ENCODE measurements at regions not wholly inside any gene's neighbourhood (a gene's known extent, or its start where the extent isn't known, plus 50 kb on each side); places are given as distances from the start of the nearest gene placed in this dataset.

DNA sequence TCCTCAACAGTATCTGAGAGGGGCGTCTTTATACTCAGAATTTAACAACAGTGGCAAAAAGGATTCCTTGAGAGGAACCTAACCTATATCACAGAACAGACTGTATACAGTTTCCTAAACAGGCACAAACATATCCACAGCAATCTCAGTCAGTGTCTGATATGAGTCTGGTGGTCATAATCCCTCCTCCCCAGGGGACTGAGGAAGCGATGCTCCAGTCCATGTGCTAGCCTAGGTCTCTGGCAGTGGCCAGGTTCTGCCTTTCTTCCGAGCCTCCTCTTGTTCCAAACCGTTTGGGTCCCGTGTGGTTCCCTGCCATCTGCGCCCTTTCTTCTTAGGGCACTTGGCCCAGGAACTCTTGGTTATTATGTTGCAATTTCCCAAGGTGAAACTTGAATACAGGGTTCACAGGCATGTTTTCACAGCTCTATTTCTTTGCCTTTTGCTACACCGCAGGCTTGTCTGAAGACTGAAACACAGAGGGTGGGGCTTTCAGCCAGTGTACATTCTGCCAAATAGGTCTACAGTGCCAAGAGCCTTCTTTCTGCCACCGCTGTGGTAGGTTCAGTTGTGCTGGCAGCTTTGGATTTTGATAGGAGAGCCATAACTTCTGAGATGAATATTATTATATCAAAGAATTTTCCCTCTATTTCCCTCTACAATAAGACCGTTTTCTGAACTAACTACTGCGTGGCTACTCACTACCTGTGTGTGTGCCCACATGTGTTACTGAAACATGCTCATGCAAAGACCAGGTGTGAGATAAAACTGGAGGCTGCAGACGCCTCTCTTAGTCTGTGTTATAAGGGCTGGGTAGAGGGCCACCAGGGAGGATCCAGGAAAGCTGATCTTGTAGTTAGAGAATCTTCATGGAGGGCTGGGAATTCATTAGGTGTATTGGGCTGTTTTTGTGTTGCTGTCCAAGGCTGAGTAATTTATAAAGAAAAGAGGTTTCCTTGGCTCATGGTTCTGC lies 75.0 kb upstream of the HAAO start:
- Histone ChIP-seq H3K36me3 (ENCODE audit: insufficient read depth, low read length) (no peaks in the 10 kb centered on the region), H3K27ac (no peak overlapping the region), H3K4me3 (no peak overlapping the region), H3K9ac (ENCODE audit: insufficient read length) (no peak overlapping the region), H3K9me3 (ENCODE audit: low read depth, low read length) (no peaks in the 10 kb centered on the region)
- TF ChIP-seq FOXP2 (optimal IDR thresholded peaks at IDR 0.05; ENCODE audit: control extremely low read depth, extremely low read length, insufficient read depth) (no peak), EZH2 (IDR thresholded peaks at IDR 0.05) (no peak), POLR2AphosphoS5 (IDR thresholded peaks at IDR 0.05; ENCODE audit: borderline replicate concordance, low read depth, low read length) (no peak)
- DNase-seq (ENCODE audit: low read depth, low spot score): no peak

DNA sequence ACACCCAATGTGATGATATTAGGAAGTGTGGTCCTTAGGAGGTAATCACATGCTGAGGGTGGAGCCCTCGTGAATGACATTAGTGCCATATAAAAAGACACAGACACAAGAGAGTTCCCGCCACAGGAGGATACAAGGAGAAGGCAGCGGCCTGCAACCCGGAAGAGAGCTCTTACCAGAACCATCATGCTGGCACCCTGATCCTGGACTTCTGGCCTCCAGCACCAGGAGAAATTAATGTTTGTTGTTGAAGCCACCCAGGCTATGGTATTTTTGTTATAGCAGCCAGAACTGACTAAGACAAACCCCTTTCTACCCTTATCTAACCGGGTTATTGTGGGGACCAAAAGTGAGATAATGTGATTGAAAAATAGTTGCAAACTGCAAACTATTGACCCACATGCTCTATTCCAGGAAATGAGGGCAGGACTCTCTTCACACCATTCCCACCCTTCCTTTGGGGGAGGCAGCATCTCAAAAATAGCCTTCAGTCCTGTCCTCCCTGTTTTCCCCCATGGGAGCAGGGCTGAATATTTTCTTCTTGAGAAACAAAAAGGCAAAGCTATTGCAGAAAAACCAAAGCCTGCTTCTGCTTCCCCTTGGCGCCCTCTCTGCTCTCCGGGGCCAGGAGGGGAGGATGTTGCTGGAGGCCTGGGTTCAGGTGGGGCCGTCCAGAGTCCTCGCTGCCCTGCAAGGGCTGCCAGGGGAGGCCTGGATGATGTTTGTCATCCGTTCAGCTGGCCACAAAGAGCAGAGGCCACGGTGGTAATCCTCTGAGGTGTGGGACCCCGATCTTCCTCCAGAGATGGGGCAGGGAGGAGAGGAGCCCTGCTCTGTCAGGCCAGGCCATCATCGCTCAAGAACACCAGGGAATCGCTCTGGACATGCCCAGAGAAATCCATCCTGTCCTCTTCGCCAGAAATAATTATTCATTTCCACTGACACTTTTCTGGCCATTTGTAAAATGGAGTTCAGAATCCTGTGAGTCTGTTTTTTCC lies 73.8 kb upstream of the HAAO start:
- no peak overlapping the region for H3K27ac ChIP-seq

DNA sequence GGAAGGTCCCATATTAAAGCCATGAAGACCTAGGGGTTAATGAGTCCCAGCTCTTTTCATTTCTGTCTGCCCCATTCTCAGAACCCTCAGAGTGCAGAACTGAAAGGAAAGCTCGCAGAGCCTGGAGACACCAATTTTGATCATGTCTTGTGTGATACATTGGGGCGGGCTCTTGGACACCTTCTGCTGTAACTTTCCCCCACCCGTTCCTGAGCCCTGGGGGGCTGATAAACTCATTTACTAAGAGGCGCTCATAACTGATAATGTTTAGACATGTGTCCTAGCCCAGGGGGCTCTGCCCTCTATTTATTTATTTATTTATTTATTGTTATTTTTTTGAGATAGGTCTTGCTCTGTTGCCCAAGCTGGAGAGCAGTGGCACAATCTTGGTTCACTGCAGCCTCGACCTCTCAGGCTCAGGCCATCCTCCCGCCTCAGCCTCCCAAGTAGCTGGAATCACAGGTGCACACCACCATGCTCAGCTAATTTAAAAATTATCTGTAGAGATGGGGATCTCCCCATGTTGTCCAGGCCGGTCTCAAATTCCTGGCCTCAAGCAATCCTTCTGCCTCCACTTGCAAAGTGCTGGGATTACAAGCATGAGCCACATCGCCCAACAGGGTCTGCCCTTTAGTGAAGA lies 72.4 kb upstream of the HAAO start:
- H3K9me3 ChIP-seq (ENCODE audit: low read depth, low read length): no peaks in the 10 kb centered on the region
- no peak for DNase-seq (ENCODE audit: low read depth, low spot score)
- H3K9ac ChIP-seq (ENCODE audit: insufficient read length): no peak overlapping the region
- no peak overlapping the region for H3K4me3 ChIP-seq
- H3K36me3 ChIP-seq (ENCODE audit: insufficient read depth, low read length): no peaks in the 10 kb centered on the region
- TF ChIP-seq FOXP2 (optimal IDR thresholded peaks at IDR 0.05; ENCODE audit: control extremely low read depth, extremely low read length, insufficient read depth) (no peak), POLR2AphosphoS5 (IDR thresholded peaks at IDR 0.05; ENCODE audit: borderline replicate concordance, low read depth, low read length) (no peak), EZH2 (IDR thresholded peaks at IDR 0.05) (no peak)
- no peak overlapping the region for H3K27ac ChIP-seq

More for the DNA sequence above, 73.8 kb upstream of the HAAO start:
- no peak overlapping the region for H3K4me3 ChIP-seq
- TF ChIP-seq FOXP2 (optimal IDR thresholded peaks at IDR 0.05; ENCODE audit: control extremely low read depth, extremely low read length, insufficient read depth) (no peak), POLR2AphosphoS5 (IDR thresholded peaks at IDR 0.05; ENCODE audit: borderline replicate concordance, low read depth, low read length) (no peak), EZH2 (IDR thresholded peaks at IDR 0.05) (no peak)
- H3K9me3 ChIP-seq (ENCODE audit: low read depth, low read length): no peaks in the 10 kb centered on the region
- H3K9ac ChIP-seq (ENCODE audit: insufficient read length): no peak overlapping the region
- no peak for DNase-seq (ENCODE audit: low read depth, low spot score)
- no peaks in the 10 kb centered on the region for H3K36me3 ChIP-seq (ENCODE audit: insufficient read depth, low read length)

GRCh38 chr2:42864222-42864621 lies 71.8 kb upstream of the HAAO start:
- no peak overlapping the region for H3K4me3 ChIP-seq
- no peaks in the 10 kb centered on the region for H3K9me3 ChIP-seq (ENCODE audit: low read depth, low read length)
- no peak overlapping the region for H3K9ac ChIP-seq (ENCODE audit: insufficient read length)
- DNase-seq (ENCODE audit: low read depth, low spot score): no peak
- no peak for TF ChIP-seq EZH2 (IDR thresholded peaks at IDR 0.05)
- no peak for TF ChIP-seq POLR2AphosphoS5 (IDR thresholded peaks at IDR 0.05; ENCODE audit: borderline replicate concordance, low read depth, low read length)
- TF ChIP-seq FOXP2 (optimal IDR thresholded peaks at IDR 0.05; ENCODE audit: control extremely low read depth, extremely low read length, insufficient read depth): no peak
- H3K27ac ChIP-seq: no peak overlapping the region
- H3K36me3 ChIP-seq (ENCODE audit: insufficient read depth, low read length): no peaks in the 10 kb centered on the region

- no peak overlapping the region for H3K9ac ChIP-seq (ENCODE audit: insufficient read length)
- H3K4me3 ChIP-seq: no peak overlapping the region
- no peak overlapping the region for H3K27ac ChIP-seq
- H3K36me3 ChIP-seq (ENCODE audit: insufficient read depth, low read length): no peaks in the 10 kb centered on the region
- TF ChIP-seq EZH2 (IDR thresholded peaks at IDR 0.05): no peak
- TF ChIP-seq FOXP2 (optimal IDR thresholded peaks at IDR 0.05; ENCODE audit: control extremely low read depth, extremely low read length, insufficient read depth): no peak
- no peak for TF ChIP-seq POLR2AphosphoS5 (IDR thresholded peaks at IDR 0.05; ENCODE audit: borderline replicate concordance, low read depth, low read length)
- no peak for DNase-seq (ENCODE audit: low read depth, low spot score)
- H3K9me3 ChIP-seq (ENCODE audit: low read depth, low read length): no peaks in the 10 kb centered on the region
Measured at GRCh38 chr2:42863751-42864150, 71.4 kb upstream of the HAAO start.

GRCh38 chr2:42863320-42863719 lies 70.9 kb upstream of the HAAO start:
- Histone ChIP-seq H3K4me3 (no peak overlapping the region), H3K27ac (no peak overlapping the region), H3K9me3 (ENCODE audit: low read depth, low read length) (no peaks in the 10 kb centered on the region), H3K9ac (ENCODE audit: insufficient read length) (no peak overlapping the region), H3K36me3 (ENCODE audit: insufficient read depth, low read length) (no peaks in the 10 kb centered on the region)
- TF ChIP-seq FOXP2 (optimal IDR thresholded peaks at IDR 0.05; ENCODE audit: control extremely low read depth, extremely low read length, insufficient read depth): no peak
- TF ChIP-seq EZH2 (IDR thresholded peaks at IDR 0.05): no peak
- no peak for TF ChIP-seq POLR2AphosphoS5 (IDR thresholded peaks at IDR 0.05; ENCODE audit: borderline replicate concordance, low read depth, low read length)
- no peak for DNase-seq (ENCODE audit: low read depth, low spot score)

DNA sequence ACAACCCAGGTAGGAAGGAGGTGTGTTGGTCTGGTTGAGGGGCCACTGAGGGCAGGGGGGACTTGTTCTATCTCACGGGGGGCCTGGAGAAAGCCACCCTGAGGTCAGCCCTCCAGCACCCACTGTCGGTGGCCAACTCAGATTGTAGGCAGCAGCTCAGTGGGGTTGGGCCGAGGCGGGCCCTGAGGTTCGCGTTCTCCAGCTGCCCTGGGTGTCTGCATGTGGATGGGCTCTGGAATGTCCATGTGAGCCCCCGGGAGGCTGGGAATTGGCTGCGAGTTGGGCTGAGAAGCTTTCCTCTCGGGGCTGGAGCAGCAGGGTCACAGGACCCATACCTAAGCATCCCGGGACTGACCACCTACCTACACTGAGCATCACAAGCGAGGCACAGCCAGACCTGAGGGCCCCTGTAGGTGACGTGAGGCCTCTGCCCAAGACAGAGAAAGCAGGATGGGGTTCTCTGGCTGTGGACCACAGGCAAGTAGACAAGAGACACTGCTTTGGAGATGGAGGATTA lies 70.3 kb upstream of the HAAO start:
- no peak overlapping the region for H3K4me3 ChIP-seq
- no peaks in the 10 kb centered on the region for H3K9me3 ChIP-seq (ENCODE audit: low read depth, low read length)
- H3K27ac ChIP-seq: no peak overlapping the region
- no peak for TF ChIP-seq FOXP2 (optimal IDR thresholded peaks at IDR 0.05; ENCODE audit: control extremely low read depth, extremely low read length, insufficient read depth)
- no peak for DNase-seq (ENCODE audit: low read depth, low spot score)
- H3K9ac ChIP-seq (ENCODE audit: insufficient read length): no peak overlapping the region
- no peaks in the 10 kb centered on the region for H3K36me3 ChIP-seq (ENCODE audit: insufficient read depth, low read length)

All from SK-N-MC (cell line).